GM23338 (cell line): ENCODE measurements at regions not wholly inside any gene's neighbourhood (a gene's known extent, or its start where the extent isn't known, plus 50 kb on each side); places are given as distances from the start of the nearest gene placed in this dataset.

Experiments used
- ATAC-seq: fragments of 200-7000 bp; cut with Tn5 transposase; 3 replicates; pipeline ENCODE4 v1.9.1; 2020
- DNase-seq: peaks from one replicate; pipeline ENCODE4 v3.0.0-alpha.2; 2015; ENCODE audit warnings: low spot score
- H2AFZ ChIP-seq: fragments of 200-600 bp; sonication (generic); 2 replicates; pipeline ENCODE4 v1.8.0; 2016; ENCODE audit warnings: antibody characterized with exemption, mild to moderate bottlenecking, moderate library complexity
- H3F3A ChIP-seq: fragments of 200-600 bp; sonication (generic); replicated peaks from 2 replicates; pipeline ENCODE4 v1.8.0; 2017; ENCODE audit warnings: antibody characterized with exemption, mixed run types, low read depth
- H3K27ac ChIP-seq: fragments of 200-600 bp; sonication (generic); 2 replicates; pipeline ENCODE4 v1.6.1; 2016; ENCODE audit warnings: low read depth
- H3K27me3 ChIP-seq: fragments of 200-600 bp; sonication (generic); 2 replicates; pipeline ENCODE4 v1.8.0; 2016; ENCODE audit warnings: mild to moderate bottlenecking, mixed run types, moderate library complexity; ENCODE audit not compliant: insufficient read depth
- H3K36me3 ChIP-seq: fragments of 200-600 bp; sonication (generic); 2 replicates; pipeline ENCODE4 v1.8.0; 2016; ENCODE audit warnings: mild to moderate bottlenecking; ENCODE audit not compliant: insufficient read depth
- H3K4me1 ChIP-seq: fragments of 200-600 bp; sonication (generic); 2 replicates; pipeline ENCODE4 v1.8.0; 2016; ENCODE audit warnings: mild to moderate bottlenecking, moderate library complexity; ENCODE audit not compliant: insufficient read depth
- H3K4me2 ChIP-seq: fragments of 200-600 bp; sonication (generic); 2 replicates; pipeline ENCODE4 v1.7.1; 2017; ENCODE audit warnings: mixed run types
- H3K4me3 ChIP-seq: fragments of 200-600 bp; sonication (generic); 2 replicates; pipeline ENCODE4 v1.6.1; 2016; ENCODE audit warnings: mixed run types
- H3K79me2 ChIP-seq: fragments of 200-600 bp; sonication (generic); replicated peaks from 2 replicates; pipeline ENCODE4 v1.8.0; 2017; ENCODE audit warnings: mild to moderate bottlenecking; ENCODE audit not compliant: insufficient read depth
- H3K9me2 ChIP-seq: fragments of 200-600 bp; sonication (generic); 2 replicates; pipeline ENCODE4 v1.8.0; 2017; ENCODE audit not compliant: insufficient read depth
- H4K20me1 ChIP-seq: fragments of 200-600 bp; sonication (generic); replicated peaks from 2 replicates; pipeline ENCODE4 v1.8.0; 2017; ENCODE audit warnings: mild to moderate bottlenecking; ENCODE audit not compliant: insufficient read depth
- H3K27ac Mint-ChIP-seq: 2 replicates; pipeline ENCODE4 v1.8.0; 2020; ENCODE audit warnings: inconsistent platforms, mild to moderate bottlenecking, moderate library complexity, mixed read lengths
- H3K27me3 Mint-ChIP-seq: 3 replicates; pipeline ENCODE4 v1.8.0; 2022; ENCODE audit warnings: low read depth, mild to moderate bottlenecking, moderate library complexity, mixed read lengths, inconsistent platforms; ENCODE audit not compliant: insufficient read depth, poor library complexity
- H3K36me3 Mint-ChIP-seq: 3 replicates; pipeline ENCODE4 v1.8.0; 2021; ENCODE audit warnings: low read depth, mild to moderate bottlenecking, inconsistent platforms, moderate library complexity, mixed read lengths
- H3K4me1 Mint-ChIP-seq: 3 replicates; pipeline ENCODE4 v1.8.0; 2020; ENCODE audit warnings: mild to moderate bottlenecking, inconsistent platforms, mixed read lengths
- H3K4me3 Mint-ChIP-seq: 3 replicates; pipeline ENCODE4 v1.8.0; 2021; ENCODE audit warnings: moderate library complexity, mild to moderate bottlenecking, inconsistent platforms, mixed read lengths
- H3K9me3 Mint-ChIP-seq: 3 replicates; pipeline ENCODE4 v1.8.0; 2020; ENCODE audit warnings: moderate library complexity, mild to moderate bottlenecking, inconsistent platforms, mixed read lengths
- CREB1 ChIP-seq: fragments of 250-450 bp; sonication (Bioruptor Pico); IDR thresholded peaks from 2 replicates; pipeline ENCODE4 v1.5.0; 2020; ENCODE audit warnings: low read depth, mild to moderate bottlenecking, moderate library complexity
- EZH2 ChIP-seq: fragments of 200-600 bp; sonication (generic); IDR thresholded peaks from one replicate; pipeline ENCODE4 v1.8.0; 2017; ENCODE audit warnings: antibody characterized with exemption, mild to moderate bottlenecking, low read depth; ENCODE audit not compliant: unreplicated experiment
- EZH2phosphoT487 ChIP-seq: fragments of 200-600 bp; sonication (generic); IDR thresholded peaks from one replicate; pipeline ENCODE4 v1.8.1; 2018; ENCODE audit warnings: antibody characterized with exemption; ENCODE audit not compliant: unreplicated experiment
- JUNB ChIP-seq: IDR thresholded peaks from one replicate; pipeline ENCODE4 v1.6.1; 2016; ENCODE audit warnings: antibody characterized with exemption; ENCODE audit not compliant: unreplicated experiment
- NANOG ChIP-seq: IDR thresholded peaks from 2 replicates; pipeline ENCODE4 v1.6.1; 2016; ENCODE audit warnings: antibody characterized with exemption, borderline replicate concordance
- POLR2AphosphoS5 ChIP-seq: IDR thresholded peaks from 2 replicates; pipeline ENCODE4 v1.6.1; 2016; ENCODE audit warnings: antibody characterized with exemption, low read depth
- STAT1 ChIP-seq: IDR thresholded peaks from one replicate; pipeline ENCODE4 v1.6.1; 2016; ENCODE audit warnings: antibody characterized with exemption; ENCODE audit not compliant: unreplicated experiment
- ZNF114 ChIP-seq: fragments of 250-450 bp; sonication (Bioruptor Pico); IDR thresholded peaks from 2 replicates; pipeline ENCODE4 v1.5.0; 2020; ENCODE audit warnings: mild to moderate bottlenecking, moderate library complexity
- ZNF331 ChIP-seq: fragments of 250-450 bp; sonication (Bioruptor Pico); IDR thresholded peaks from 2 replicates; pipeline ENCODE4 v1.5.0; 2020; ENCODE audit warnings: low read depth, mild to moderate bottlenecking, moderate library complexity
- TF ChIP-seq, protein P1 (sequence below): IDR thresholded peaks from one replicate; pipeline ENCODE4 v1.6.1; 2018; ENCODE audit warnings: antibody characterized with exemption; ENCODE audit not compliant: unreplicated experiment
- TF ChIP-seq, protein P2 (sequence below): fragments of 250-450 bp; sonication (Bioruptor Pico); IDR thresholded peaks from 2 replicates; pipeline ENCODE4 v1.5.0; 2020; ENCODE audit warnings: mild to moderate bottlenecking, moderate library complexity
- TF ChIP-seq, protein P3 (sequence below), 2 experiments: fragments of 200-600 bp in 1 of 2; sonication (generic) in 1 of 2; conservative IDR thresholded peaks; 2 replicates each; pipeline versions ENCODE4 v1.5.1 to v1.6.1; 2016 to 2017; ENCODE audit warnings: antibody characterized with exemption in 2 of 2, low read depth in 2 of 2, mild to moderate bottlenecking in 2 of 2, moderate library complexity in 1 of 2
- TF ChIP-seq, protein P4 (sequence below): IDR thresholded peaks from 2 replicates; pipeline ENCODE4 v1.6.1; 2016; ENCODE audit warnings: antibody characterized with exemption

DNA sequence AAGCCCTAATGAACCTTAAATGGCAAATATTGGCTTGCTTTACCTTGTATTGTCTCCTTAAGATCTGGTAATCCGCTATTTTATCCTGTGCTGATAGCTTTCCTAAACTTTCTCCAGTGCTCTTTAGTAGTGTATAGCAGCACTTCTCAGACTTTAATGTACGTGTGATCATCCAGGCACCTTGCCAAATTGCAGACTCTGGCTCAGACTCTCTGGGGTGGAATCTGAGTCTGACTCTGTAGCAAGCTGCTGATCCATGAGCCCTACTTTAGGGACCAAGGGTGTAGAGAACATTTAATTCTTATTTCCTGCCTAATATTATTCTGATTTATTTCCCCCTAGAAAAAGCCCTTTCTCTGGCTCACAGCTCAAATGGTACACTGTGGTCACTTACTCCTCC, 518.8 kb upstream of the ZNF385D start:
- Histone ChIP-seq H3K36me3 (no peaks in the 10 kb centered on the region), H3K79me2 (no peaks in the 10 kb centered on the region), H3K4me3 (no peak overlapping the region), H3K4me1 (no peaks in the 10 kb centered on the region), H2AFZ (no peak overlapping the region), H3K27ac (no peak overlapping the region), H3F3A (no peaks in the 10 kb centered on the region), H3K9me2 (no peaks in the 10 kb centered on the region), H4K20me1 (no peaks in the 10 kb centered on the region), H3K27me3 (no peaks in the 10 kb centered on the region), H3K4me2 (no peak overlapping the region)
- no peaks in the 10 kb centered on the region for H3K36me3 Mint-ChIP-seq
- H3K9me3 Mint-ChIP-seq, result no peaks in the 10 kb centered on the region
- H3K4me1 Mint-ChIP-seq, result peaks cover 10% of the 10 kb centered on the region; the same call in 2 of the 3 replicates
- ATAC-seq (no peak), DNase-seq (no peak)
- peaks cover 3% of the 10 kb centered on the region for H3K27me3 Mint-ChIP-seq
- TF ChIP-seq EZH2phosphoT487 (no peak), JUNB (no peak), NANOG (no peak), CREB1 (CRISPR knock-in tag) (no peak), EZH2 (no peak), ZNF331 (CRISPR knock-in tag) (no peak), POLR2AphosphoS5 (no peak), ZNF114 (no peak), STAT1 (no peak)
- TF ChIP-seq, protein P1, sequence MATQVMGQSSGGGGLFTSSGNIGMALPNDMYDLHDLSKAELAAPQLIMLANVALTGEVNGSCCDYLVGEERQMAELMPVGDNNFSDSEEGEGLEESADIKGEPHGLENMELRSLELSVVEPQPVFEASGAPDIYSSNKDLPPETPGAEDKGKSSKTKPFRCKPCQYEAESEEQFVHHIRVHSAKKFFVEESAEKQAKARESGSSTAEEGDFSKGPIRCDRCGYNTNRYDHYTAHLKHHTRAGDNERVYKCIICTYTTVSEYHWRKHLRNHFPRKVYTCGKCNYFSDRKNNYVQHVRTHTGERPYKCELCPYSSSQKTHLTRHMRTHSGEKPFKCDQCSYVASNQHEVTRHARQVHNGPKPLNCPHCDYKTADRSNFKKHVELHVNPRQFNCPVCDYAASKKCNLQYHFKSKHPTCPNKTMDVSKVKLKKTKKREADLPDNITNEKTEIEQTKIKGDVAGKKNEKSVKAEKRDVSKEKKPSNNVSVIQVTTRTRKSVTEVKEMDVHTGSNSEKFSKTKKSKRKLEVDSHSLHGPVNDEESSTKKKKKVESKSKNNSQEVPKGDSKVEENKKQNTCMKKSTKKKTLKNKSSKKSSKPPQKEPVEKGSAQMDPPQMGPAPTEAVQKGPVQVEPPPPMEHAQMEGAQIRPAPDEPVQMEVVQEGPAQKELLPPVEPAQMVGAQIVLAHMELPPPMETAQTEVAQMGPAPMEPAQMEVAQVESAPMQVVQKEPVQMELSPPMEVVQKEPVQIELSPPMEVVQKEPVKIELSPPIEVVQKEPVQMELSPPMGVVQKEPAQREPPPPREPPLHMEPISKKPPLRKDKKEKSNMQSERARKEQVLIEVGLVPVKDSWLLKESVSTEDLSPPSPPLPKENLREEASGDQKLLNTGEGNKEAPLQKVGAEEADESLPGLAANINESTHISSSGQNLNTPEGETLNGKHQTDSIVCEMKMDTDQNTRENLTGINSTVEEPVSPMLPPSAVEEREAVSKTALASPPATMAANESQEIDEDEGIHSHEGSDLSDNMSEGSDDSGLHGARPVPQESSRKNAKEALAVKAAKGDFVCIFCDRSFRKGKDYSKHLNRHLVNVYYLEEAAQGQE, result no peak
- TF ChIP-seq, protein P2, sequence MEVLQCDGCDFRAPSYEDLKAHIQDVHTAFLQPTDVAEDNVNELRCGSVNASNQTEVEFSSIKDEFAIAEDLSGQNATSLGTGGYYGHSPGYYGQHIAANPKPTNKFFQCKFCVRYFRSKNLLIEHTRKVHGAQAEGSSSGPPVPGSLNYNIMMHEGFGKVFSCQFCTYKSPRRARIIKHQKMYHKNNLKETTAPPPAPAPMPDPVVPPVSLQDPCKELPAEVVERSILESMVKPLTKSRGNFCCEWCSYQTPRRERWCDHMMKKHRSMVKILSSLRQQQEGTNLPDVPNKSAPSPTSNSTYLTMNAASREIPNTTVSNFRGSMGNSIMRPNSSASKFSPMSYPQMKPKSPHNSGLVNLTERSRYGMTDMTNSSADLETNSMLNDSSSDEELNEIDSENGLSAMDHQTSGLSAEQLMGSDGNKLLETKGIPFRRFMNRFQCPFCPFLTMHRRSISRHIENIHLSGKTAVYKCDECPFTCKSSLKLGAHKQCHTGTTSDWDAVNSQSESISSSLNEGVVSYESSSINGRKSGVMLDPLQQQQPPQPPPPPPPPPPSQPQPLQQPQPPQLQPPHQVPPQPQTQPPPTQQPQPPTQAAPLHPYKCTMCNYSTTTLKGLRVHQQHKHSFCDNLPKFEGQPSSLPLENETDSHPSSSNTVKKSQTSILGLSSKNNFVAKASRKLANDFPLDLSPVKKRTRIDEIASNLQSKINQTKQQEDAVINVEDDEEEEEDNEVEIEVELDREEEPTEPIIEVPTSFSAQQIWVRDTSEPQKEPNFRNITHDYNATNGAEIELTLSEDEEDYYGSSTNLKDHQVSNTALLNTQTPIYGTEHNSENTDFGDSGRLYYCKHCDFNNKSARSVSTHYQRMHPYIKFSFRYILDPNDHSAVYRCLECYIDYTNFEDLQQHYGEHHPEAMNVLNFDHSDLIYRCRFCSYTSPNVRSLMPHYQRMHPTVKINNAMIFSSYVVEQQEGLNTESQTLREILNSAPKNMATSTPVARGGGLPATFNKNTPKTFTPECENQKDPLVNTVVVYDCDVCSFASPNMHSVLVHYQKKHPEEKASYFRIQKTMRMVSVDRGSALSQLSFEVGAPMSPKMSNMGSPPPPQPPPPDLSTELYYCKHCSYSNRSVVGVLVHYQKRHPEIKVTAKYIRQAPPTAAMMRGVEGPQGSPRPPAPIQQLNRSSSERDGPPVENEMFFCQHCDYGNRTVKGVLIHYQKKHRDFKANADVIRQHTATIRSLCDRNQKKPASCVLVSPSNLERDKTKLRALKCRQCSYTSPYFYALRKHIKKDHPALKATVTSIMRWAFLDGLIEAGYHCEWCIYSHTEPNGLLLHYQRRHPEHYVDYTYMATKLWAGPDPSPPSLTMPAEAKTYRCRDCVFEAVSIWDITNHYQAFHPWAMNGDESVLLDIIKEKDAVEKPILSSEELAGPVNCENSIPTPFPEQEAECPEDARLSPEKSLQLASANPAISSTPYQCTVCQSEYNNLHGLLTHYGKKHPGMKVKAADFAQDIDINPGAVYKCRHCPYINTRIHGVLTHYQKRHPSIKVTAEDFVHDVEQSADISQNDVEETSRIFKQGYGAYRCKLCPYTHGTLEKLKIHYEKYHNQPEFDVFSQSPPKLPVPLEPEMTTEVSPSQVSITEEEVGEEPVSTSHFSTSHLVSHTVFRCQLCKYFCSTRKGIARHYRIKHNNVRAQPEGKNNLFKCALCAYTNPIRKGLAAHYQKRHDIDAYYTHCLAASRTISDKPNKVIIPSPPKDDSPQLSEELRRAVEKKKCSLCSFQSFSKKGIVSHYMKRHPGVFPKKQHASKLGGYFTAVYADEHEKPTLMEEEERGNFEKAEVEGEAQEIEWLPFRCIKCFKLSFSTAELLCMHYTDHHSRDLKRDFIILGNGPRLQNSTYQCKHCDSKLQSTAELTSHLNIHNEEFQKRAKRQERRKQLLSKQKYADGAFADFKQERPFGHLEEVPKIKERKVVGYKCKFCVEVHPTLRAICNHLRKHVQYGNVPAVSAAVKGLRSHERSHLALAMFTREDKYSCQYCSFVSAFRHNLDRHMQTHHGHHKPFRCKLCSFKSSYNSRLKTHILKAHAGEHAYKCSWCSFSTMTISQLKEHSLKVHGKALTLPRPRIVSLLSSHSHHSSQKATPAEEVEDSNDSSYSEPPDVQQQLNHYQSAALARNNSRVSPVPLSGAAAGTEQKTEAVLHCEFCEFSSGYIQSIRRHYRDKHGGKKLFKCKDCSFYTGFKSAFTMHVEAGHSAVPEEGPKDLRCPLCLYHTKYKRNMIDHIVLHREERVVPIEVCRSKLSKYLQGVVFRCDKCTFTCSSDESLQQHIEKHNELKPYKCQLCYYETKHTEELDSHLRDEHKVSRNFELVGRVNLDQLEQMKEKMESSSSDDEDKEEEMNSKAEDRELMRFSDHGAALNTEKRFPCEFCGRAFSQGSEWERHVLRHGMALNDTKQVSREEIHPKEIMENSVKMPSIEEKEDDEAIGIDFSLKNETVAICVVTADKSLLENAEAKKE, result no peak
- TF ChIP-seq, protein P3, sequence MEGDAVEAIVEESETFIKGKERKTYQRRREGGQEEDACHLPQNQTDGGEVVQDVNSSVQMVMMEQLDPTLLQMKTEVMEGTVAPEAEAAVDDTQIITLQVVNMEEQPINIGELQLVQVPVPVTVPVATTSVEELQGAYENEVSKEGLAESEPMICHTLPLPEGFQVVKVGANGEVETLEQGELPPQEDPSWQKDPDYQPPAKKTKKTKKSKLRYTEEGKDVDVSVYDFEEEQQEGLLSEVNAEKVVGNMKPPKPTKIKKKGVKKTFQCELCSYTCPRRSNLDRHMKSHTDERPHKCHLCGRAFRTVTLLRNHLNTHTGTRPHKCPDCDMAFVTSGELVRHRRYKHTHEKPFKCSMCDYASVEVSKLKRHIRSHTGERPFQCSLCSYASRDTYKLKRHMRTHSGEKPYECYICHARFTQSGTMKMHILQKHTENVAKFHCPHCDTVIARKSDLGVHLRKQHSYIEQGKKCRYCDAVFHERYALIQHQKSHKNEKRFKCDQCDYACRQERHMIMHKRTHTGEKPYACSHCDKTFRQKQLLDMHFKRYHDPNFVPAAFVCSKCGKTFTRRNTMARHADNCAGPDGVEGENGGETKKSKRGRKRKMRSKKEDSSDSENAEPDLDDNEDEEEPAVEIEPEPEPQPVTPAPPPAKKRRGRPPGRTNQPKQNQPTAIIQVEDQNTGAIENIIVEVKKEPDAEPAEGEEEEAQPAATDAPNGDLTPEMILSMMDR (conservative IDR thresholded peaks at IDR 0.05; ENCODE audit: low read depth in 2 of 2), result no peak
- TF ChIP-seq, protein P4, sequence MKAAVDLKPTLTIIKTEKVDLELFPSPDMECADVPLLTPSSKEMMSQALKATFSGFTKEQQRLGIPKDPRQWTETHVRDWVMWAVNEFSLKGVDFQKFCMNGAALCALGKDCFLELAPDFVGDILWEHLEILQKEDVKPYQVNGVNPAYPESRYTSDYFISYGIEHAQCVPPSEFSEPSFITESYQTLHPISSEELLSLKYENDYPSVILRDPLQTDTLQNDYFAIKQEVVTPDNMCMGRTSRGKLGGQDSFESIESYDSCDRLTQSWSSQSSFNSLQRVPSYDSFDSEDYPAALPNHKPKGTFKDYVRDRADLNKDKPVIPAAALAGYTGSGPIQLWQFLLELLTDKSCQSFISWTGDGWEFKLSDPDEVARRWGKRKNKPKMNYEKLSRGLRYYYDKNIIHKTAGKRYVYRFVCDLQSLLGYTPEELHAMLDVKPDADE, result no peak
- H3K4me3 Mint-ChIP-seq, result no peak overlapping the region
- H3K27ac Mint-ChIP-seq, result no peak overlapping the region
